Small intestine (tissue), 7 donors: ENCODE measurements at regions not wholly inside any gene's neighbourhood (a gene's known extent, or its start where the extent isn't known, plus 50 kb on each side); places are given as distances from the start of the nearest gene placed in this dataset.
A peak's percentile ranks its signal among the peaks of the same experiment; 100 is the strongest.

Experiments
- DNase-seq, 2 donors: peaks; one replicate each; pipeline versions ENCODE4 v3.0.0 to v3.0.0-alpha.2; 2013
- FAIRE-seq: peaks from 2 replicates; lab custom pipeline; 2012; peaks lifted over from hg19 to GRCh38; lab: Jason Lieb, UNC
- H3K27ac ChIP-seq, 3 donors: one replicate each; pipeline ENCODE4 v1.5.1; 2013; ENCODE audit warnings: low read length in 2 of 3, mild to moderate bottlenecking in 2 of 3, control low read depth in 1 of 3, inconsistent platforms in 1 of 3, low read depth in 1 of 3, moderate library complexity in 1 of 3
- H3K27me3 ChIP-seq, 3 donors: one replicate each; pipeline ENCODE4 v1.6.1; 2013; ENCODE audit warnings: low read length in 3 of 3, inconsistent platforms in 1 of 3; ENCODE audit not compliant: control insufficient read depth in 3 of 3, insufficient read depth in 3 of 3
- H3K36me3 ChIP-seq, 3 donors: one replicate each; pipeline ENCODE4 v1.6.1; 2013; ENCODE audit warnings: low read length in 3 of 3, inconsistent platforms in 1 of 3, low read depth in 1 of 3, mild to moderate bottlenecking in 1 of 3, moderate library complexity in 1 of 3; ENCODE audit not compliant: control insufficient read depth in 3 of 3, insufficient read depth in 2 of 3
- H3K4me1 ChIP-seq, 3 donors: one replicate each; pipeline ENCODE4 v1.6.1; 2013; ENCODE audit warnings: low read length in 2 of 3, inconsistent platforms in 1 of 3, low read depth in 1 of 3, mild to moderate bottlenecking in 1 of 3, moderate library complexity in 1 of 3; ENCODE audit not compliant: control insufficient read depth in 3 of 3, insufficient read depth in 2 of 3
- H3K4me3 ChIP-seq, 3 donors: one replicate each; pipeline ENCODE4 v1.5.1; 2013; ENCODE audit warnings: low read length in 3 of 3, control low read depth in 1 of 3, inconsistent platforms in 1 of 3, low read depth in 1 of 3, mild to moderate bottlenecking in 1 of 3, moderate library complexity in 1 of 3
- H3K9me3 ChIP-seq, 2 donors: one replicate each; pipeline ENCODE4 v1.6.1; 2013; ENCODE audit warnings: low read depth in 1 of 2, low read length in 1 of 2; ENCODE audit not compliant: control insufficient read depth in 2 of 2, insufficient read depth in 1 of 2
- WGBS, 3 donors: extraction: QIAGEN DNeasy Blood & Tissue Kit; methylation state at CpG; one replicate each; pipeline ENCODE4 v1.1.7; 2013; 5-methylcytosine and 5-hydroxymethylcytosine counted together
- donor health status: healthy with polysubstance abuse.
- donor health status: control.
- donor health status: control.
- donor health status: Bipolar disorder and iron deficiency.
- donor health status: healthy.

- Histone ChIP-seq H3K9me3 (peaks cover 0 to 7% of the 10 kb centered on the region in 2 donors), H3K27me3 (no peaks in the 10 kb centered on the region), H3K4me1 (peaks cover 0 to 3% (median 0%) of the 10 kb centered on the region in 3 donors), H3K27ac (no peak overlapping the region), H3K36me3 (no peaks in the 10 kb centered on the region), H3K4me3 (no peak overlapping the region)
- 74 to 81% (median 79%) methylated on average over 3 of the region's 3 CpGs for WGBS, 3 donors
- FAIRE-seq (no peak), DNase-seq (no peak)
Observed at GRCh38 chr4:161143375-161143774, 1020.4 kb downstream of the FSTL5 start.

DNA sequence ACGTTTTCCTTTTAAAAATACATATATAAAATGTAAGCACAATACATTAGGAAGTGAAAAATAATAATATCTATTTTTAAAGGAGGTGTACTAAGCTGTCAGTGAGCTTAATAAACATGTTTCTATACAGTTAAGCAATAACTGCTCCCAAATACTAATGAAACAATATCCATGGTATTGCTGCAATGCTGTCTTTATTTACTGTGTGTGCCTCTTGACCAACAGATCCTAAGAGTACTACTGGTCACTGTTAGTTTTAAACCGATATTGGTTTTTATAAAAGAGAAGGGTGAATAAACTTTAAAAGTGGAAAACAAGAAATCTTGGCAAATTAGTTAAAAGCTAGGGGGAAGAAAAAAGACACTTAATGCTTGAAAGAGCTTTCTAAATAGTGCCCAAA is 1029.0 kb downstream of the FSTL5 start:
- WGBS, 3 donors = 59 to 77% (median 63%) methylated on average over 2 of the region's 2 CpGs
- H3K4me1 ChIP-seq = peaks cover 0 to 4% (median 0%) of the 10 kb centered on the region in 3 donors
- FAIRE-seq = no peak
- no peaks in the 10 kb centered on the region for H3K27me3 ChIP-seq
- H3K9me3 ChIP-seq = peaks cover 0 to 8% of the 10 kb centered on the region in 2 donors
- no peaks in the 10 kb centered on the region for H3K36me3 ChIP-seq
- no peak overlapping the region for H3K4me3 ChIP-seq
- no peak overlapping the region for H3K27ac ChIP-seq
- no peak for DNase-seq

DNA sequence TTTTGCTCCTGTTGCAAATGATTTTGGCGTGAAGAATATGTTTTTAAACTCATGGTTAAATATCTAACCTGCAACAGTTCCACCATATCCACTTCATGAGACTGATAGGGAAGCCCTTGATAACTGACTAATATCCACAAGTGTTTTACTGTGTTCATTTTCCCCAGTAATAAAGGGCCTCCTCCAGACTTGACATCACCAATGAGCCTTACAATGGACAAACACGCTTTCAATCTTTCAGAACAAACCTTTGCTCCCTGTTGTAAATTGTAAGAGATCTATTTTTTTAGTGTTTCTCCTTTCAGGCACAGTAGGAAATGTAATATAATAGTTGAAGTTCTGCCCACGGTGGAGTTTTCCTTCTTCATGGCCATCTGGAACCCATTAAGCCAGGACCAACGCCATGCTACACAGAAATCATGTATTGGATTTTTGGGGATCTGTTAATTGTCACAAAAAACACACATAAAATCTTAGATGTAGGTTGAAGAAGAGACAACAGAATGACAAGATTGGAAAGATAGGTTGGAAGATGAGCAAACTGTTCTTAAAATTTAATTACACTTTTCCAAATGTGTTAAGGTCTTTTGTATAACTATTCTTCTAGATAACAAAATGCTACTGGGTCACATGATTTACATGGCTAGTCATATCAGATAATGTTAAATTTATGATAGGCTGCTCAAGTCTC is 1030.1 kb downstream of the FSTL5 start:
- FAIRE-seq = no peak

GRCh38 chr4:161132715-161133425 is 1030.9 kb downstream of the FSTL5 start:
- FAIRE-seq = no peak
- WGBS, 3 donors = 79 to 82% (median 80%) methylated on average over 4 of the region's 4 CpGs

More for the DNA sequence above, 1030.1 kb downstream of the FSTL5 start:
- Histone ChIP-seq H3K27ac (peak overlapping the region in 1 of 3 donors; percentile 65), H3K9me3 (peaks cover 0 to 8% of the 10 kb centered on the region in 2 donors), H3K27me3 (no peaks in the 10 kb centered on the region), H3K4me1 (peaks cover 0 to 4% (median 0%) of the 10 kb centered on the region in 3 donors), H3K36me3 (no peaks in the 10 kb centered on the region), H3K4me3 (no peak overlapping the region)
- 19 to 43% (median 25%) methylated on average over 4 of the region's 4 CpGs for WGBS, 3 donors
- peak; percentile 13 to 72 for DNase-seq

DNA sequence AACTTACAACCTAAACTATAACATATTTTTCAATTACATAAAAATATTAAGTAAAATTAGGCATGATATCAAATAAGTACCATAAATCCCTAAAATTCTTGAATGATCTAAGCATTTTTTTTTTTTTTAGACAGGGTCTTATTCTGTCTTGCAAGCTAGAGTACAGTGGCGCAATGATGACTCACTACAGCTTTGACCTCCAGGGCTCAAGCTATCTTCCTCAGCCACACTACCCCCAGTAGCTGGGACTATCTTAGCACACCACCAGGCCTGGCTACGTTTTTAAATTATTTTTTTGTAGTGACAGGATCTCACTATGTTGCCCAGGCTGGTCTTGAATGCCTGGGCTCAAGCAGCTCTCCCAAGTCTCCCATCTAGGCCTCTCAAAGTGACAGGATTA is 1042.3 kb downstream of the FSTL5 start:
- FAIRE-seq = no peak

More at GRCh38 chr4:161132715-161133425, 1030.9 kb downstream of the FSTL5 start:
- no peaks in the 10 kb centered on the region for H3K36me3 ChIP-seq
- peak in 1 of 2 donors; percentile 2 for DNase-seq
- H3K9me3 ChIP-seq = peaks cover 0 to 8% of the 10 kb centered on the region in 2 donors
- peaks cover 0 to 4% (median 0%) of the 10 kb centered on the region in 3 donors for H3K4me1 ChIP-seq
- no peaks in the 10 kb centered on the region for H3K27me3 ChIP-seq
- H3K27ac ChIP-seq = peak overlapping the region in 1 of 3 donors; percentile 21
- H3K4me3 ChIP-seq = no peak overlapping the region

GRCh38 chr4:161101881-161102280 is 1061.9 kb downstream of the FSTL5 start:
- no peaks in the 10 kb centered on the region for H3K27me3 ChIP-seq
- H3K4me1 ChIP-seq = no peaks in the 10 kb centered on the region
- no peak for FAIRE-seq
- no peak overlapping the region for H3K27ac ChIP-seq
- H3K9me3 ChIP-seq = no peaks in the 10 kb centered on the region
- 38 to 62% (median 47%) methylated on average over 1 of the region's 1 CpG for WGBS, 3 donors
- no peak overlapping the region for H3K4me3 ChIP-seq
- H3K36me3 ChIP-seq = no peaks in the 10 kb centered on the region
- no peak for DNase-seq

More for the DNA sequence above, 1042.3 kb downstream of the FSTL5 start:
- no peaks in the 10 kb centered on the region for H3K27me3 ChIP-seq
- peaks cover 0 to 14% of the 10 kb centered on the region in 2 donors for H3K9me3 ChIP-seq
- 45 to 67% (median 52%) methylated on average over 2 of the region's 2 CpGs for WGBS, 3 donors
- DNase-seq = no peak
- no peaks in the 10 kb centered on the region for H3K36me3 ChIP-seq
- H3K27ac ChIP-seq = no peak overlapping the region
- no peaks in the 10 kb centered on the region for H3K4me1 ChIP-seq
- H3K4me3 ChIP-seq = no peak overlapping the region

DNA sequence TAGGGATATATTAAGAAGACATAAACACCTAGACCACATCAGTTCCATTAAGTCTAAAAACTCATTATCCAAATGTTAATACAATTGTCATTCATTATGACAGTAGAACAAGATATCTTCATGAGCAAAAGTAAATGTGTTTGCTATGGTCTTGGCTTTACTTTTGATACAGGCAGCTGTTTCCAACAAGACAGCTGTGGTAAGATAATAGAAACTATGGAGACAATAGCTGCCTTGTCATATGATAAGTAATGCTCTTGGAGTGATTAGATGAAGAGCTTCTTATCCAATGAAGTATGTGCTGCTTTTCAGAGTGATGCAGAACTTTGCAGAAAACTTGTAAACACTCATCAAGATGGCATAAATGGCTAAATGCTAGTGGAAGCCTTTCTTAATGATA is 1066.0 kb downstream of the FSTL5 start:
- no peaks in the 10 kb centered on the region for H3K27me3 ChIP-seq
- H3K27ac ChIP-seq = no peak overlapping the region
- DNase-seq (no peak), FAIRE-seq (no peak)
- no peaks in the 10 kb centered on the region for H3K36me3 ChIP-seq
- H3K4me1 ChIP-seq = no peaks in the 10 kb centered on the region
- no peaks in the 10 kb centered on the region for H3K9me3 ChIP-seq
- no peak overlapping the region for H3K4me3 ChIP-seq

DNA sequence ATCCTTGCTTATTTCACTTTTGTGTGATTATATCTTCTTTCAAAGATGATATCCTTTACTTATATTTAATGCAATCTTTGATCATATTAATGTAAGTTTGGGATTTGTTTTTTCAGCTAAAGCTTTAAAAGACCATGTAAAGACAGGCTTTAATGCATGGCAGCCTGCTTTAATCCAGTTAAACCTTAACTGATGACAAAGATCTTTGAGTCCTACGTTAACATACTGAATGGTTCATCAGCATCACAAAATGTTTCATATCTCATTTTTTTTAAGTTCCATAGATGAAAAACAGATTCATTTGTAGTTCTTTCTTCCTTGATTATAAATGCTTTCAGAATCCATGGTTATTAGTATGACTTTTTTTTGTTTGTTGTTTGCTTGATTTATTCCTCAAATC is 1102.8 kb downstream of the FSTL5 start:
- DNase-seq = no peak
- Histone ChIP-seq H3K4me3 (no peak overlapping the region), H3K9me3 (no peaks in the 10 kb centered on the region), H3K36me3 (no peaks in the 10 kb centered on the region), H3K27ac (no peak overlapping the region), H3K27me3 (no peaks in the 10 kb centered on the region), H3K4me1 (no peaks in the 10 kb centered on the region)
- 43 to 77% (median 45%) methylated on average over 1 of the region's 1 CpG for WGBS, 3 donors
- FAIRE-seq = no peak
